ENCODE measurements at regions not wholly inside any gene's neighbourhood (a gene's known extent, or its start where the extent isn't known, plus 50 kb on each side); places are given as distances from the start of the nearest gene placed in this dataset.

- TF ChIP-seq CTCF (conservative IDR thresholded peaks at IDR 0.05; ENCODE audit: low read depth, low read length) = no peak
- no peak overlapping the region for H3K4me3 ChIP-seq (ENCODE audit: low read depth, low read length)
- no peak for DNase-seq (ENCODE audit: low read depth)
Measured at GRCh38 chr2:40877734-40878288, 425.9 kb upstream of the SLC8A1 start.

GRCh38 chr2:40879305-40879704 is 427.4 kb upstream of the SLC8A1 start:
- TF ChIP-seq CTCF (conservative IDR thresholded peaks at IDR 0.05; ENCODE audit: low read depth, low read length) = no peak
- no peak overlapping the region for H3K4me3 ChIP-seq (ENCODE audit: low read depth, low read length)
- no peak for DNase-seq (ENCODE audit: low read depth)

- H3K4me3 ChIP-seq (ENCODE audit: low read depth, low read length) = no peak overlapping the region
- no peak for DNase-seq (ENCODE audit: low read depth)
- no peak for TF ChIP-seq CTCF (conservative IDR thresholded peaks at IDR 0.05; ENCODE audit: low read depth, low read length)
Measured at GRCh38 chr2:40886100-40886499, 434.2 kb upstream of the SLC8A1 start.

- H3K4me3 ChIP-seq (ENCODE audit: low read depth, low read length) = no peak overlapping the region
- DNase-seq (ENCODE audit: low read depth) = no peak
- TF ChIP-seq CTCF (conservative IDR thresholded peaks at IDR 0.05; ENCODE audit: low read depth, low read length) = no peak
Measured at GRCh38 chr2:40886655-40887054, 434.8 kb upstream of the SLC8A1 start.

- no peak overlapping the region for H3K4me3 ChIP-seq (ENCODE audit: low read depth, low read length)
- TF ChIP-seq CTCF (conservative IDR thresholded peaks at IDR 0.05; ENCODE audit: low read depth, low read length) = no peak
- DNase-seq (ENCODE audit: low read depth) = no peak
Measured at GRCh38 chr2:40896358-40896757, 444.5 kb upstream of the SLC8A1 start.

- DNase-seq (ENCODE audit: low read depth) = no peak
- no peak for TF ChIP-seq CTCF (conservative IDR thresholded peaks at IDR 0.05; ENCODE audit: low read depth, low read length)
- no peak overlapping the region for H3K4me3 ChIP-seq (ENCODE audit: low read depth, low read length)
Measured at GRCh38 chr2:40914666-40915065, 462.8 kb upstream of the SLC8A1 start.

- no peak for DNase-seq (ENCODE audit: low read depth)
- no peak overlapping the region for H3K4me3 ChIP-seq (ENCODE audit: low read depth, low read length)
- no peak for TF ChIP-seq CTCF (conservative IDR thresholded peaks at IDR 0.05; ENCODE audit: low read depth, low read length)
Measured at GRCh38 chr2:40915651-40916050, 463.8 kb upstream of the SLC8A1 start.

Measured in epithelial cell of proximal tubule (primary cell).